Left lung (tissue), 4 donors: ENCODE measurements at regions not wholly inside any gene's neighbourhood (a gene's known extent, or its start where the extent isn't known, plus 50 kb on each side); places are given as distances from the start of the nearest gene placed in this dataset.

Experiments
- ATAC-seq: fragments of 200-7000 bp; cut with Tn5 transposase; one replicate; pipeline ENCODE4 v1.9.1; 2020; ENCODE audit warnings: moderate library complexity
- DNase-seq, 4 donors: peaks; one replicate each; pipeline ENCODE4 v3.0.0-alpha.2; 2013 to 2020
- H3K27ac ChIP-seq, 2 donors: fragments of 200-600 bp; sonication (generic) in 1 of 2; one replicate each; pipeline versions ENCODE4 v1.5.0 to v1.8.0; 2020 to 2021
- H3K27me3 ChIP-seq, 2 donors: fragments of 200-600 bp; sonication (generic) in 1 of 2; one replicate each; pipeline versions ENCODE4 v1.5.0 to v1.8.0; 2020 to 2021
- H3K36me3 ChIP-seq, 2 donors: fragments of 200-600 bp; sonication (generic) in 1 of 2; one replicate each; pipeline versions ENCODE4 v1.5.0 to v1.8.0; 2020 to 2021
- H3K4me1 ChIP-seq, 2 donors: fragments of 200-600 bp; one replicate each; pipeline ENCODE4 v1.8.0; 2021
- H3K4me3 ChIP-seq, 2 donors: fragments of 200-600 bp; sonication (generic) in 1 of 2; one replicate each; pipeline versions ENCODE4 v1.5.0 to v1.8.0; 2020 to 2021; ENCODE audit warnings: mild to moderate bottlenecking in 1 of 2
- H3K9me3 ChIP-seq, 2 donors: fragments of 200-600 bp; sonication (generic) in 1 of 2; one replicate each; pipeline versions ENCODE4 v1.5.0 to v1.8.0; 2020 to 2021
- CTCF ChIP-seq, 2 donors: fragments of 200-600 bp; sonication (generic) in 1 of 2; IDR thresholded peaks; one replicate each; pipeline versions ENCODE4 v1.5.0 to v1.8.0; 2021; ENCODE audit warnings: antibody characterized with exemption in 2 of 2
- intact Hi-C, 2 donors: fragments of 100-400 bp; cut with DNase I; formaldehyde crosslinking; loops; one replicate each; pipeline versions ENCODE4 v1.11.2 to v1.14.2; 2022
- donor health status: DM: no; HTN: yes; CAD: no.
- donor health status: DM: no; HTN: no; CAD: no.

- H3K27me3 ChIP-seq, result no peaks in the 10 kb centered on the region
- no peak for TF ChIP-seq CTCF (IDR thresholded peaks at IDR 0.05)
Measured at GRCh38 chr1:79264285-79264684, 257.8 kb upstream of the ADGRL4 start.

GRCh38 chr1:79262745-79263258 lies 256.3 kb upstream of the ADGRL4 start:
- TF ChIP-seq CTCF (IDR thresholded peaks at IDR 0.05), result no peak
- no peaks in the 10 kb centered on the region for H3K9me3 ChIP-seq
- ATAC-seq, result no peak
- H3K36me3 ChIP-seq, result no peaks in the 10 kb centered on the region
- intact Hi-C loops, result no loop called here
- no peak overlapping the region for H3K27ac ChIP-seq
- no peaks in the 10 kb centered on the region for H3K4me1 ChIP-seq
- DNase-seq, result no peak
- H3K4me3 ChIP-seq, result no peak overlapping the region
- no peaks in the 10 kb centered on the region for H3K27me3 ChIP-seq

More at GRCh38 chr1:79264285-79264684, 257.8 kb upstream of the ADGRL4 start:
- H3K27ac ChIP-seq, result no peak overlapping the region
- H3K4me1 ChIP-seq, result no peaks in the 10 kb centered on the region
- no peaks in the 10 kb centered on the region for H3K36me3 ChIP-seq
- ATAC-seq, result no peak
- no peak for DNase-seq
- H3K4me3 ChIP-seq, result no peak overlapping the region
- no peaks in the 10 kb centered on the region for H3K9me3 ChIP-seq
- intact Hi-C loops, result no loop called here

- Histone ChIP-seq H3K9me3 (no peaks in the 10 kb centered on the region), H3K27me3 (no peaks in the 10 kb centered on the region), H3K4me1 (no peaks in the 10 kb centered on the region), H3K27ac (no peak overlapping the region), H3K36me3 (no peaks in the 10 kb centered on the region), H3K4me3 (no peak overlapping the region)
- ATAC-seq, result peak; percentile 57
- intact Hi-C loops, result no loop called here
- peak; percentile 13 to 24 for TF ChIP-seq CTCF (IDR thresholded peaks at IDR 0.05)
- DNase-seq, result peak in 2 of 4 donors; percentile 1 to 21
Measured at GRCh38 chr1:79259390-79260336, 253.1 kb upstream of the ADGRL4 start.

- ATAC-seq (no peak), DNase-seq (no peak)
- Histone ChIP-seq H3K4me3 (no peak overlapping the region), H3K9me3 (no peaks in the 10 kb centered on the region), H3K27ac (no peak overlapping the region), H3K4me1 (no peaks in the 10 kb centered on the region), H3K27me3 (no peaks in the 10 kb centered on the region), H3K36me3 (no peaks in the 10 kb centered on the region)
- intact Hi-C loops, result no loop called here
- no peak for TF ChIP-seq CTCF (IDR thresholded peaks at IDR 0.05)
Measured at GRCh38 chr1:79255421-79255820, 248.9 kb upstream of the ADGRL4 start.

- no peak for DNase-seq
- no peaks in the 10 kb centered on the region for H3K36me3 ChIP-seq
- H3K9me3 ChIP-seq, result no peaks in the 10 kb centered on the region
- intact Hi-C loops, result no loop called here
- no peaks in the 10 kb centered on the region for H3K27me3 ChIP-seq
- no peaks in the 10 kb centered on the region for H3K4me1 ChIP-seq
- no peak for ATAC-seq
- no peak overlapping the region for H3K4me3 ChIP-seq
- no peak overlapping the region for H3K27ac ChIP-seq
- TF ChIP-seq CTCF (IDR thresholded peaks at IDR 0.05), result no peak
Measured at GRCh38 chr1:79252598-79252997, 246.1 kb upstream of the ADGRL4 start.
